ENCODE measurements at regions not wholly inside any gene's neighbourhood (a gene's known extent, or its start where the extent isn't known, plus 50 kb on each side); places are given as distances from the start of the nearest gene placed in this dataset.

DNA sequence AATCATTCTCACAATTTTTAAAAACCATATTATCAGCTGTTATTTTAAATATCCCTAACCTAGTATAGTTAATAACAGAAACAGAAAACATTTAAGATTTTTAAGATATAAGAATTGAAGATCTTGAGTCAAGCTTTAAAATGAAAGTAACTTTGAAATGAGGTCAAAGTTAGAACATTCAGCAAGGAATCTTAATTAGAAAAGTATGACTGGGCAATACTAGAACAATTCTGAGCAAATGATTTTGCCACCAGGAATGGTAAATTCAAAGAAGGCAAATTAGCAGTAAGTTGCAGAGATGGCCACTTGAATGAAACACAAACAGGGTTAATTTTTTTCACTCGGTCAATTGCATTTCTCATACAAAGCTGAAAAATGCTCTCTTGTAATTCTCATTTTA, 117.9 kb downstream of the NXNL2 start:
- no peak overlapping the region for H3K4me3 ChIP-seq (ENCODE audit: extremely low read depth in 1 of 4, insufficient read depth in 2 of 4, low read depth in 3 of 4, low read length in 4 of 4)
- H3K4me2 ChIP-seq (ENCODE audit: insufficient read depth in 1 of 2, low read depth in 2 of 2, low read length in 2 of 2), result no peak overlapping the region
- 94% methylated on average over 1 of the region's 1 CpG; no CpG with 5 or more reads in 1 of the 2 experiments for WGBS, 2 experiments (ENCODE audit: extremely low coverage in 1 of 2, insufficient coverage in 1 of 2, insufficient read length in 1 of 2, insufficient replicate concordance in 2 of 2, low coverage in 1 of 2, low lambda C conversion rate in 2 of 2, missing lambda C conversion rate in 1 of 2)
- ChIA-PET POLR2A (ENCODE audit: partially characterized antibody) (no interaction called here), CTCF (ENCODE audit: partially characterized antibody) (interaction anchor here (1.1 kb wide), 1 partner anchor 8 kb away, joined by 3 read pairs; no protein-coding TSS in a partner anchor)
- no peaks in the 10 kb centered on the region for H3K79me1 ChIP-seq (ENCODE audit: low read depth, low read length)
- H2AFZ ChIP-seq (ENCODE audit: low read length), result no peak overlapping the region
- no peak overlapping the region for H3K9ac ChIP-seq (replicated peaks in 1 of 4; ENCODE audit: extremely low read depth in 1 of 4, low read depth in 3 of 4, low read length in 3 of 4)
- H2BK20ac ChIP-seq (ENCODE audit: low read length), result no peak overlapping the region
- H2BK5ac ChIP-seq (ENCODE audit: low read depth, low read length), result no peak overlapping the region
- H4K8ac ChIP-seq (ENCODE audit: extremely low read depth, insufficient read depth, low read length), result no peak overlapping the region
- no peak overlapping the region for H4K5ac ChIP-seq (ENCODE audit: insufficient read length, low read depth, low read length)
- no peak overlapping the region for H4K91ac ChIP-seq (replicated peaks; ENCODE audit: insufficient read length, low read length)
- no peaks in the 10 kb centered on the region for H3K79me2 ChIP-seq (ENCODE audit: control insufficient read depth in 1 of 2, insufficient read depth in 2 of 2, low read length in 2 of 2)
- H2AK5ac ChIP-seq (ENCODE audit: low read depth, low read length), result no peak overlapping the region
- no peak overlapping the region for H2BK120ac ChIP-seq (replicated peaks; ENCODE audit: low read depth, low read length)
- no peak overlapping the region for H3K27ac ChIP-seq (ENCODE audit: low read depth, low read length)
- H3K9me3 ChIP-seq (ENCODE audit: insufficient read depth in 2 of 2, low read depth in 1 of 2, low read length in 1 of 2), result no peaks in the 10 kb centered on the region
- H2BK15ac ChIP-seq (ENCODE audit: low read length), result no peak overlapping the region
- H3K23me2 ChIP-seq (ENCODE audit: low read depth, low read length), result no peaks in the 10 kb centered on the region
- FAIRE-seq (no peak), DNase-seq (ENCODE audit: low read depth in 1 of 2, low spot score in 2 of 2) (no peak)
- H3K4ac ChIP-seq (replicated peaks; ENCODE audit: insufficient read length, low read depth, low read length), result no peak overlapping the region
- H4K20me1 ChIP-seq (replicated peaks in 1 of 2; ENCODE audit: control insufficient read depth in 1 of 2, insufficient read depth in 2 of 2, low read length in 2 of 2), result no peaks in the 10 kb centered on the region
- no peaks in the 10 kb centered on the region for H3K36me3 ChIP-seq (ENCODE audit: control insufficient read depth in 2 of 4, insufficient read depth in 4 of 4, low read length in 3 of 4)
- TF ChIP-seq CHD1 (IDR thresholded peaks at IDR 0.05; ENCODE audit: low read depth, low read length), result no peak
- TF ChIP-seq CBX5 (IDR thresholded peaks at IDR 0.05; ENCODE audit: low read depth, low read length), result no peak
- TF ChIP-seq SRF (IDR thresholded peaks at IDR 0.05; ENCODE audit: low read depth, low read length), result no peak
- no peak for TF ChIP-seq BRCA1 (IDR thresholded peaks at IDR 0.05; ENCODE audit: low read depth, low read length)
- TF ChIP-seq POLR2A (IDR thresholded peaks at IDR 0.05; ENCODE audit: control extremely low read depth in 1 of 2, low read depth in 2 of 2, low read length in 2 of 2), result no peak
- TF ChIP-seq EZH2 (IDR thresholded peaks at IDR 0.05; ENCODE audit: low read depth, low read length, severe bottlenecking), result no peak
- TF ChIP-seq SIX5 (IDR thresholded peaks at IDR 0.05; ENCODE audit: low read depth, low read length), result no peak
- no peak for TF ChIP-seq ASH2L (IDR thresholded peaks at IDR 0.05; ENCODE audit: low read length)
- TF ChIP-seq, protein P1, sequence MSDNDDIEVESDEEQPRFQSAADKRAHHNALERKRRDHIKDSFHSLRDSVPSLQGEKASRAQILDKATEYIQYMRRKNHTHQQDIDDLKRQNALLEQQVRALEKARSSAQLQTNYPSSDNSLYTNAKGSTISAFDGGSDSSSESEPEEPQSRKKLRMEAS (IDR thresholded peaks at IDR 0.05), result no peak
- TF ChIP-seq CEBPB (IDR thresholded peaks at IDR 0.05; ENCODE audit: low read depth, low read length), result no peak
- no peak for TF ChIP-seq RNF2 (IDR thresholded peaks at IDR 0.05; ENCODE audit: borderline replicate concordance, low read depth, low read length, missing control alignments, poor library complexity, severe bottlenecking)
- no peak for TF ChIP-seq GABPA (IDR thresholded peaks at IDR 0.05; ENCODE audit: borderline replicate concordance, insufficient read depth, low read length)
- H3K18ac ChIP-seq (ENCODE audit: extremely low read depth, low read length), result no peak overlapping the region
- no peak overlapping the region for H3K23ac ChIP-seq (ENCODE audit: insufficient read length)
- H3K56ac ChIP-seq (replicated peaks; ENCODE audit: insufficient read length, low read depth, low read length), result no peak overlapping the region
- no peaks in the 10 kb centered on the region for H3K27me3 ChIP-seq (replicated peaks in 1 of 4; ENCODE audit: control insufficient read depth in 3 of 4, extremely low read depth in 1 of 4, insufficient read depth in 3 of 4, low read length in 3 of 4)
- H3K14ac ChIP-seq (ENCODE audit: insufficient read length), result no peak overlapping the region
- H3K4me1 ChIP-seq (replicated peaks in 1 of 4; ENCODE audit: control insufficient read depth in 3 of 4, insufficient read depth in 4 of 4, low read length in 3 of 4), result no peaks in the 10 kb centered on the region
- no peak overlapping the region for H2BK12ac ChIP-seq (ENCODE audit: low read depth, low read length)

Data from H1 (cell line).